Embryonic facial prominence (tissue), 1 donor: ENCODE measurements at regions not wholly inside any gene's neighbourhood (a gene's known extent, or its start where the extent isn't known, plus 50 kb on each side); places are given as distances from the start of the nearest gene placed in this dataset.
A peak's percentile ranks its signal among the peaks of the same experiment; 100 is the strongest.
"Not testable (repeated sequence)": the region's sequence is repeated elsewhere in the genome, so short reads cannot be mapped to it uniquely, and the experiment has no call there.

ENCODE experiments used
- DNase-seq: peaks from one replicate; pipeline ENCODE4 v3.0.0-alpha.2; 2016; ENCODE audit errors: extremely low spot score

- no peak for DNase-seq
Observed at GRCh38 chr11:23236826-23237555, 376.7 kb upstream of the CCDC179 start.

- DNase-seq: no peak
Observed at GRCh38 chr11:23252426-23252825, 392.2 kb upstream of the CCDC179 start.

GRCh38 chr11:23257088-23257487 lies 396.8 kb upstream of the CCDC179 start:
- no peak for DNase-seq

GRCh38 chr11:23257556-23257955 lies 397.3 kb upstream of the CCDC179 start:
- no peak for DNase-seq

GRCh38 chr11:23263466-23263865 lies 403.2 kb upstream of the CCDC179 start:
- no peak for DNase-seq

- DNase-seq: no peak
Observed at GRCh38 chr11:23272095-23272494, 411.8 kb upstream of the CCDC179 start.

GRCh38 chr11:23278121-23278520 lies 417.8 kb upstream of the CCDC179 start:
- no peak for DNase-seq

- no peak for DNase-seq
Observed at GRCh38 chr11:23280088-23280487, 419.8 kb upstream of the CCDC179 start.

GRCh38 chr11:23283666-23284065 lies 423.4 kb upstream of the CCDC179 start:
- DNase-seq: no peak

GRCh38 chr11:23284631-23285030 lies 424.4 kb upstream of the CCDC179 start:
- no peak for DNase-seq

- peak; percentile 57 for DNase-seq
Observed at GRCh38 chr11:23288003-23288783, 427.9 kb upstream of the CCDC179 start.

- DNase-seq: no peak
Observed at GRCh38 chr11:23295241-23295640, 435.0 kb upstream of the CCDC179 start.

GRCh38 chr11:23308041-23308440 lies 447.8 kb upstream of the CCDC179 start:
- peak; percentile 5 for DNase-seq

- no peak for DNase-seq
Observed at GRCh38 chr11:23310276-23310675, 450.0 kb upstream of the CCDC179 start.

- DNase-seq: no peak
Observed at GRCh38 chr11:23311986-23312940, 452.0 kb upstream of the CCDC179 start.

- DNase-seq: no peak
Observed at GRCh38 chr11:23313001-23313400, 452.7 kb upstream of the CCDC179 start.

GRCh38 chr11:23314162-23314561 lies 453.9 kb upstream of the CCDC179 start:
- no peak for DNase-seq

GRCh38 chr11:23315286-23315685 lies 455.0 kb upstream of the CCDC179 start:
- no peak for DNase-seq

GRCh38 chr11:23317816-23318215 lies 457.5 kb upstream of the CCDC179 start:
- DNase-seq: no peak

GRCh38 chr11:23318670-23319069 lies 458.4 kb upstream of the CCDC179 start:
- DNase-seq: no peak

GRCh38 chr11:23320131-23320530 lies 459.9 kb upstream of the CCDC179 start:
- DNase-seq: no peak

GRCh38 chr11:23335586-23335985 lies 475.3 kb upstream of the CCDC179 start:
- DNase-seq: not testable (repeated sequence)
